Suprapubic skin (tissue), 4 donors: ENCODE measurements at regions not wholly inside any gene's neighbourhood (a gene's known extent, or its start where the extent isn't known, plus 50 kb on each side); places are given as distances from the start of the nearest gene placed in this dataset.

Source experiments
- DNase-seq, 2 donors: peaks; one replicate each; pipeline ENCODE4 v3.0.0-alpha.2; 2019; ENCODE audit warnings: low spot score in 2 of 2
- H3K27ac ChIP-seq: fragments of 200-600 bp; sonication (generic); one replicate; pipeline ENCODE4 v1.5.1; 2019
- H3K27me3 ChIP-seq: fragments of 200-600 bp; sonication (generic); one replicate; pipeline ENCODE4 v1.5.1; 2019
- H3K36me3 ChIP-seq: fragments of 200-600 bp; sonication (generic); one replicate; pipeline ENCODE4 v1.5.1; 2019
- H3K4me1 ChIP-seq: fragments of 200-600 bp; sonication (generic); one replicate; pipeline ENCODE4 v1.5.1; 2019
- H3K4me3 ChIP-seq: fragments of 200-600 bp; sonication (generic); one replicate; pipeline ENCODE4 v1.5.1; 2019; ENCODE audit warnings: mild to moderate bottlenecking
- H3K9me3 ChIP-seq: fragments of 200-600 bp; sonication (generic); one replicate; pipeline ENCODE4 v1.5.1; 2019
- CTCF ChIP-seq, 2 donors: fragments of 200-600 bp in 1 of 2; fragments of 450-650 bp in 1 of 2; sonication (generic) in 1 of 2; IDR thresholded peaks; one replicate each; pipeline ENCODE4 v1.5.1; 2016 to 2019; ENCODE audit warnings: antibody characterized with exemption in 2 of 2, mild to moderate bottlenecking in 1 of 2, moderate library complexity in 1 of 2
- EP300 ChIP-seq: sonication (generic); formaldehyde crosslinking; IDR thresholded peaks from one replicate; pipeline ENCODE4 v1.6.1; 2017; ENCODE audit warnings: antibody characterized with exemption
- POLR2A ChIP-seq, 2 donors: fragments of 450-650 bp; IDR thresholded peaks; one replicate each; pipeline ENCODE4 v1.6.1; 2017; ENCODE audit warnings: antibody characterized with exemption in 2 of 2, mild to moderate bottlenecking in 2 of 2, moderate library complexity in 2 of 2
- POLR2AphosphoS5 ChIP-seq, 3 donors: sonication (generic); formaldehyde crosslinking; IDR thresholded peaks; one replicate each; pipeline ENCODE4 v1.6.1; 2017; ENCODE audit warnings: antibody characterized with exemption in 3 of 3
- WGBS: methylation state at CpG from one replicate; pipeline ENCODE4 v1.1.5; 2018; 5-methylcytosine and 5-hydroxymethylcytosine counted together

- no peak overlapping the region for H3K27ac ChIP-seq
- H3K9me3 ChIP-seq, result no peaks in the 10 kb centered on the region
- WGBS, result 87% methylated on average over 23 of the region's 23 CpGs
- no peaks in the 10 kb centered on the region for H3K36me3 ChIP-seq
- no peak overlapping the region for H3K4me3 ChIP-seq
- no peak for TF ChIP-seq POLR2AphosphoS5 (IDR thresholded peaks at IDR 0.05)
- no peak for DNase-seq
- no peaks in the 10 kb centered on the region for H3K27me3 ChIP-seq
- H3K4me1 ChIP-seq, result no peaks in the 10 kb centered on the region
These were observed 81.9 kb downstream of the TMEM18 start for GRCh38 chr2:595141-595815.

- Histone ChIP-seq H3K9me3 (no peaks in the 10 kb centered on the region), H3K4me1 (peaks cover 8% of the 10 kb centered on the region), H3K4me3 (no peak overlapping the region), H3K27me3 (no peaks in the 10 kb centered on the region), H3K36me3 (no peaks in the 10 kb centered on the region), H3K27ac (no peak overlapping the region)
- TF ChIP-seq CTCF (IDR thresholded peaks at IDR 0.05) (no peak), POLR2AphosphoS5 (IDR thresholded peaks at IDR 0.05) (no peak), POLR2A (IDR thresholded peaks at IDR 0.05) (no peak)
- WGBS, result 86% methylated on average over 14 of the region's 21 CpGs
- no peak for DNase-seq
These were observed 82.8 kb downstream of the TMEM18 start for GRCh38 chr2:594297-594949.

GRCh38 chr2:593356-594026 lies 83.7 kb downstream of the TMEM18 start:
- no peak for DNase-seq
- H3K27ac ChIP-seq, result no peak overlapping the region
- peaks cover 14% of the 10 kb centered on the region for H3K4me1 ChIP-seq
- TF ChIP-seq POLR2A (IDR thresholded peaks at IDR 0.05) (no peak), CTCF (IDR thresholded peaks at IDR 0.05) (no peak), POLR2AphosphoS5 (IDR thresholded peaks at IDR 0.05) (no peak), EP300 (no peak)
- no peaks in the 10 kb centered on the region for H3K36me3 ChIP-seq
- 77% methylated on average over 17 of the region's 17 CpGs for WGBS
- no peaks in the 10 kb centered on the region for H3K9me3 ChIP-seq
- no peak overlapping the region for H3K4me3 ChIP-seq
- H3K27me3 ChIP-seq, result no peaks in the 10 kb centered on the region

GRCh38 chr2:592737-593136 lies 84.5 kb downstream of the TMEM18 start:
- no peaks in the 10 kb centered on the region for H3K36me3 ChIP-seq
- no peaks in the 10 kb centered on the region for H3K27me3 ChIP-seq
- 93% methylated on average over 8 of the region's 8 CpGs for WGBS
- no peaks in the 10 kb centered on the region for H3K9me3 ChIP-seq
- no peak overlapping the region for H3K27ac ChIP-seq
- no peak for DNase-seq
- no peak for TF ChIP-seq POLR2A (IDR thresholded peaks at IDR 0.05)
- TF ChIP-seq EP300, result no peak
- TF ChIP-seq CTCF (IDR thresholded peaks at IDR 0.05), result no peak
- TF ChIP-seq POLR2AphosphoS5 (IDR thresholded peaks at IDR 0.05), result no peak
- H3K4me1 ChIP-seq, result peaks cover 14% of the 10 kb centered on the region
- H3K4me3 ChIP-seq, result no peak overlapping the region

- peak overlapping the region; percentile 30 for H3K27ac ChIP-seq
- H3K4me3 ChIP-seq, result no peak overlapping the region
- no peaks in the 10 kb centered on the region for H3K27me3 ChIP-seq
- no peak for TF ChIP-seq POLR2AphosphoS5 (IDR thresholded peaks at IDR 0.05)
- no peak for TF ChIP-seq CTCF (IDR thresholded peaks at IDR 0.05)
- TF ChIP-seq POLR2A (IDR thresholded peaks at IDR 0.05), result no peak
- no peak for TF ChIP-seq EP300
- no peaks in the 10 kb centered on the region for H3K9me3 ChIP-seq
- H3K4me1 ChIP-seq, result peaks cover 20% of the 10 kb centered on the region
- no peaks in the 10 kb centered on the region for H3K36me3 ChIP-seq
- DNase-seq, result no peak
- 72% methylated on average over 19 of the region's 19 CpGs for WGBS
These were observed 86.7 kb downstream of the TMEM18 start for GRCh38 chr2:590214-591175.
